Limb (tissue), 2 donors: ENCODE measurements at regions not wholly inside any gene's neighbourhood (a gene's known extent, or its start where the extent isn't known, plus 50 kb on each side); places are given as distances from the start of the nearest gene placed in this dataset.
"Not testable (repeated sequence)": the region's sequence is repeated elsewhere in the genome, so short reads cannot be mapped to it uniquely, and the experiment has no call there.

Experiments
- DNase-seq, 2 donors: peaks; one replicate each; pipeline ENCODE4 v3.0.0-alpha.2; 2016; ENCODE audit errors: extremely low spot score in 2 of 2

DNA sequence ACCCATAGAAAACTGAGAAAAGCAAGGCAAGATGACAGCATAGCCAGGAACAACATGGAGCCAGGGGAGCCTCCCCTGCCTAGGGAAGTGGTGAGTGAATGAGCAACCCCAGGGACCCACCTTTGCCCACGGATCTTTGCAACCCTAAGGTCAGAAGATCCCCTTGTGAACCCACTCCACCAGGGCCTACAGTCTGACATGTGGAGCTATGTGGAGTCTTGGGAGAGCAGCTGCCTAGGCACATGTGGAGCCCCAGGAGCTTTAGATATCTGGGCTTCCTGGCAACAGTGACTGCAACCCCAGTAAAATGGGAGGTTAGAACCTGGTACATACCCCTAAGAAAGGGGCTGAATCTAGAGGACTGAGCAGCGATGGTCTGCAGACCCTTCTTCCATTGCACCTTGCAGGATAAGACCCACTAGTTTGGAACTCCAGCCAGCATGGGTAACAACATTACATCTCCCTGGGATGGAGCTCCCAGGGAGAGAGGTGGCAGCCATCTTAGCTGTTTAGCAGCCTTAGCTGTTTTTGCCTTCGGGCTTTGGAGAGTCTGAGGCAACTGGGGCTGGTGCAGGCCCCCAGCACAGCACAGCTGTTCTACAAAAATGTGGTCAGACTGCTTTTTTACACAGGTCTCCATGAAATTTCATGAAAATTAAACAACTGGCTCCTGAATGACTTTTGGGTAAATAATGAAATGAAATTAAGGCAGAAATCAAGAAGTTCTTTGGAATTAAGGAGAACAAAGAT, 104.7 kb upstream of the TRIM2 start:
- DNase-seq, result no peak

- not testable (repeated sequence) for DNase-seq
These were observed 97.5 kb upstream of the TRIM2 start for GRCh38 chr4:153106736-153107135.

GRCh38 chr4:153107246-153107645, 97.0 kb upstream of the TRIM2 start:
- no peak for DNase-seq

DNA sequence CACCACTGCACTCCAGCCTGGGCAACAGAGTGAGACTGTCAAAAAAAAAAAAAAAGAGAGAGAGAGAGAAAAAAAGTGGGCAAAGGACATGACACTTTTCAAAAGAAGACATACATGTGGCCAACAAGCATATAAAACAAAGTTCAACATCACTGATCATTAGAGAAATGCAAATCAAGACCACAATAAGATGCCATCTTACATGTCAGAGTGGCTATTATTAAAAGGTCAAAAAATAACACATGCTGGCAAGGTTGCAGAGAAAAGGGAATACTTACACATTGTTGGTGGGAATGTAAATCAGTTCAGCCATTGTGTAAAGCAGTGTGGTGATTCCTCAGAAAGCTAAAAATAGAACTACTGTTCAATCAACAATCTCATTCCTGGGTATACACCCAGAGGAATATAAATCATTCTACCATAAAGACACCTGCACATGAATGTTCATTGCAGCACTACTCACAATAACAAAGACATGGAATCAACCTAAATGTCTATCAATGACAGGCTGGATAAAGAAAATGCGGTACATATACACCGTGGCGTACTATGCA, 94.9 kb upstream of the TRIM2 start:
- no peak for DNase-seq

GRCh38 chr4:153110739-153111138, 93.5 kb upstream of the TRIM2 start:
- no peak for DNase-seq

DNA sequence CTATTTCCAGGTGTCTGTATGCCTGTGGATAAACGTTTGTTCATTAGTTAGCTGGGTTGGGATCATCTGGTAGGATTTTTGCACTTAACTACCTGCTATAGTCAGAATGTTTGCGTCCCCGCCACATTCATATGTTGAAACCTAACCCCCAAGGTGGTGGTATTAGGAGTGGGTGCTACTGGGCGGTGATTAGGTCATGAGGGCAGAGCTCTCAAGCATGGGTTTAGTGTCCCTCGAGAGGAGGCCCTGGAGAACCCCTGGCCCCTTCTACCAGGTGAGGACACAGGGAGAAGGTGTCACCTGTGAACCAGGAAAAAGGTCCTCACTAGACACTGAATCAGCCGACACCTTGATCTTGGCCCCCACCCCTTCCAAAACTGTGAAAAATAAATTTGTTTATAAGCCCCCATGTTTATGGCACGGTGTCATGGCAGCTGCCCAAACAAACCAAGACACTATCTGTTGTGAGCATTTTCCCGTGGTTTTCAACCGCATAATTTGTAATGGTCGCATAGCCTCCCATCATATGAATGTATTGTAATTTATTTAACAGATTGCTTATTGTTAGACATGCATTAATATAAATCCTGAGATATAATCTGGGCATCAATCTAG, 92.7 kb upstream of the TRIM2 start:
- no peak for DNase-seq

DNA sequence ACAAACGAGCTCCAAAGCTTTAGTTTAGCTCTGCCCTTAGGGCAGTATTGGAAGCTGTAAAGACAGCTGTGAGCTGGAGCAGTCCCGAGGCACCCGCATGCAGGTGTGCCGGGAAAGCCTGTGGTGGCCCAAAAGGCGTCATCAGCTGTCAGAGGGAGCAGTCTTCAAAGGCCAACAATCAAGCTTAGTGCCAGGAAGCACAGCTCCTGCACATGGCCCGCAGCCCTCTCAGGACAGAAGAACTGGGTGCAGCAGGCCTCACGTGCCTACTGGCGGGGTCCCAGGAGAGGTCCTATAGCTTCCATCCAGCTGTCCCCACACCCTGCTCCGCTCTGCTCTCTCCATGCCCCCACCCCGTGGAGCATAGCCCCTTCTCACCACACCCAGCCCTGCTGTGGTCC, 92.2 kb upstream of the TRIM2 start:
- DNase-seq, result no peak

- DNase-seq, result no peak
These were observed 91.0 kb upstream of the TRIM2 start for GRCh38 chr4:153113061-153113837.

DNA sequence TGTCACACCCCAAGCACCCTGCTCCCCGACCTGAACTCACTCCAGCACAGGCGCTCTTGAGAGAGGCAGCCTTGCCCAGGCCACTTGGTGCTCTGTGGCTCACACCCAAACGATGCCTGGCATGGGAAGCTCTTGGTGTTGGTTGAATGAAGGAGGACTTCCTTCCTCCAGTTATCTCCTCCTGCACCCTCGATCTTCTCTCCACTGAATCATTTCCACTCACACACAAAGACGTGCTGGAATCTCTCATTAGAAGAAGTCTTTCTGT, 90.5 kb upstream of the TRIM2 start:
- DNase-seq, result no peak

- no peak for DNase-seq
These were observed 89.4 kb upstream of the TRIM2 start for GRCh38 chr4:153114771-153115321.

GRCh38 chr4:153115322-153116290, 88.6 kb upstream of the TRIM2 start:
- no peak for DNase-seq

- DNase-seq, result no peak
These were observed 88.0 kb upstream of the TRIM2 start for GRCh38 chr4:153116291-153116680.

DNA sequence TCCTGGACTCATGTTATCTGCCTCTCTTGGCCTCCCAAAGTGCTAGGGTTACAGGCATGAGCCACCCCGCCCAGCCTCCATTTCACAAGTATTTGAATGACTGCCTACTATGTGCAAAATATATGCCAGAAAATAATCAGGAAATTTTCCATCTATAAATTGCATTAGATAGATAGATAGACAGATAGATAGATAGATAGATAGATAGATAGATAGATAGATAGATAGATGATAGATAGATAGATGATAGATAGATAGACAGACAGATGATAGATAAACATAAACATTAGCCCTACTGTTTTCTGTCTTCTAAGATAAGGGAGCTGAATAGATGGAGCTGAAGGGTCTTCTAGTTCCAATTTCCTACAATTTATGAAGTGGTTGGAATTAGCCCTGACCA, 87.4 kb upstream of the TRIM2 start:
- DNase-seq, result no peak

- no peak for DNase-seq
These were observed 86.7 kb upstream of the TRIM2 start for GRCh38 chr4:153117554-153117953.

DNA sequence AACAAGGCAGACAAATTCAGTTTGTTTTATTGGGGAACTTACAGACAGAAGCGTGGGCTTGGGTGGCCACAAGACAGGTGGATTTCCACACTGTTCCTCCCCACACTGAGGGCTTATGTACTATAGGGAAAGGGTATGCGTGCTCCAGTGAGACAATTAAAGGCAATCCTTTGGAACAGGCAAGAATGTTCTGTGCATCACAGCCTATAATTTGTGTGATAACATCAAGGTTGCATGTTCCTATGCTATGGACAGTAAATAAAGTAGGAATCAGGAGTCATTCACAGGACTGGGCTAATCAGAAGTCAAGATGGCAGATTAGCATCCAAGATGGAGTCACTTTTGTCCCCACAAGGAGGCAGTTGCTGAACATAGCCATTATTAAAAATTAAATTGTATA, 84.6 kb upstream of the TRIM2 start:
- no peak for DNase-seq

DNA sequence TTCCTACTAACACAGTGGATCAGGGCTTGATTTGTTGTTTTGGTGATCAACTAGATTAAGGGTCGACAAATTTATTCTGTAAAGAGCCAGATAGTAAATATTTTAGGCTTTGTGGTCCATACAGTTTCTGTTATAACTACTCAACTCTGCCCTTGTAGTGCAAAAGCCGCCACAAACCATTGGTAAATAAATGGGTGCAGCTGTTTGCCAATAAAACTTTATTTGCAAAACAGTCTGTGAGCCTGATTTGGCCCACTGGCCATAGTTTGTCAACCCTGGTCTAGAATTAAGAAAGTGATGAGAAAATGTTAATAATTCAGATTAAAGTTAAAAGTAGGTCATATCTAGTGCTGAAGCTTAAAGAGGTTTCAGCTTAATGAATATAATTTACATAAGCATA, 84.0 kb upstream of the TRIM2 start:
- no peak for DNase-seq

- DNase-seq, result no peak
These were observed 81.4 kb upstream of the TRIM2 start for GRCh38 chr4:153122855-153123254.

DNA sequence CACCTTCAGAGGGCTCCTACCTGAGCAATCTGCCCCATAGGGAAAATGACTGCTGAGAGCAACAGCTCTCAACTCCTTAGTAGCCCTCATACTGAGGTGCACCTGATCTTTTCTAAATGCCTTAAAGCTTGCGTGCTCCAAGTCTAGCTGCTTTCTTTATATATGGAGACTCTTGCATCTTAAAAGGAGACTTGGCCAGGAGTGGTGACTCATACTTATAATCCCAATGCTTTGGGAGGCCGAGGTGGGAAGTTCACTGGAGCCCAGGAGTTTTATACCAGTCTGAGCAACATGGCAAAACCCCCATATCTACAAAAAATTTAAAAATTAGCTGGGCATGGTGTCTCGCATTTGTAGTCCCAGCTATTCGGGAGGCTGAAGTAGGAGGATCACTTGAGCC, 78.1 kb upstream of the TRIM2 start:
- no peak for DNase-seq

DNA sequence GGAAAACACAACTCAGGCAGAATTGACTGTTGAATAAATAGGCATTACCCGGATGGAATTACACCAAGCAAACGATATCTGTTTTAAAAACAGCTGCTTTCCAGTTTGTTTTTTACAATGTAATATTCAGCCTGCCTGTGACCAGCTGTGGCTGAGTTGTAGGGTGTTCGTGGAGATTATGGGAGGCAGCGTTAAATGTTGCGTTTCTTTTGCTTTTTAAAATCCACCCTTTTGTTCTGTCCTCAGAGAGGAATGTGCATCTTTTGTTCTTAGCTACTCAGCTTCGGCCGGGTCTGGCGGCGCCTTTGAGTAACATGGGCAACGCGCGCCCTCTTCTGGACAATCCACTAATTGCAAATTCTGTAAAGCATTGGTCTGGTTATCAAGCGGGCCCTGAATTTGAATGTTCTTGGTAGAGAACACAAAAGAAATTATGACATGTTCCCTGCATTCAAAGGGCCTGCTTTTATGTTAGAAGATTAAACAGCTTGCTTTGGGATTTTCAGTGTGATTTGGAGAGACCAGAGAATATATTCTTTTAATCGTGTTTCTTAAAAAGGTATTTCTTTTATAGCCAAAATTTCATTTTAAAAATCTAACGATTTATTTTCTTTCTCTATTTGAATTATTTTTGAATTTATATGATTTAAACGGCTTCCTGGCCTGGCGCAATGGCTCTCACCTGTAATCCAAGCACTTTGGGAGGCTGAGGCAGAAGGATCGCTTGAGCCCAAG, 76.3 kb upstream of the TRIM2 start:
- DNase-seq, result peak; percentile 87 to 91

DNA sequence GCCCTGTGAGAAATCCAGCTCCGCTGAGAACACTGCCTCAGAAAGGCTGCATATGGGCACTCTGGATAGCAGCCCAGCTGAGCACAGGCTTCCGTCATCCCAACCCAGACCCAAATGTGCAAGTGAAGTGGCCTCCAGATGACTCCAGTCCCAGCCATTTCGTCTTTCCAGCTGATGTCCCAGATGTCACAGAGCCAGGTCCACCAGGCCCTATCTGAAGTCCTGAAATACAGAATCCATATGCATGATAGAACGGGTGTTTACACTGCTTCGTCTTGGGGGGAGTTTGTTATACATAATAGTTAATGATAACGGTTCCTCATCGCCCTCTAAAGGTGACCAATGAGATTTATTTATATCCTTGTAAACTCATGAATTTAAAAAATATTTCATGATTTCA, 72.6 kb upstream of the TRIM2 start:
- DNase-seq, result no peak
